Left lung (tissue), 4 donors: ENCODE measurements at regions not wholly inside any gene's neighbourhood (a gene's known extent, or its start where the extent isn't known, plus 50 kb on each side); places are given as distances from the start of the nearest gene placed in this dataset.

ENCODE experiments used
- ATAC-seq: fragments of 200-7000 bp; cut with Tn5 transposase; one replicate; pipeline ENCODE4 v1.9.1; 2020; ENCODE audit warnings: moderate library complexity
- DNase-seq, 4 donors: peaks; one replicate each; pipeline ENCODE4 v3.0.0-alpha.2; 2013 to 2020
- H3K27ac ChIP-seq, 2 donors: fragments of 200-600 bp; sonication (generic) in 1 of 2; one replicate each; pipeline versions ENCODE4 v1.5.0 to v1.8.0; 2020 to 2021
- H3K27me3 ChIP-seq, 2 donors: fragments of 200-600 bp; sonication (generic) in 1 of 2; one replicate each; pipeline versions ENCODE4 v1.5.0 to v1.8.0; 2020 to 2021
- H3K36me3 ChIP-seq, 2 donors: fragments of 200-600 bp; sonication (generic) in 1 of 2; one replicate each; pipeline versions ENCODE4 v1.5.0 to v1.8.0; 2020 to 2021
- H3K4me1 ChIP-seq, 2 donors: fragments of 200-600 bp; one replicate each; pipeline ENCODE4 v1.8.0; 2021
- H3K4me3 ChIP-seq, 2 donors: fragments of 200-600 bp; sonication (generic) in 1 of 2; one replicate each; pipeline versions ENCODE4 v1.5.0 to v1.8.0; 2020 to 2021; ENCODE audit warnings: mild to moderate bottlenecking in 1 of 2
- H3K9me3 ChIP-seq, 2 donors: fragments of 200-600 bp; sonication (generic) in 1 of 2; one replicate each; pipeline versions ENCODE4 v1.5.0 to v1.8.0; 2020 to 2021
- intact Hi-C, 2 donors: fragments of 100-400 bp; cut with DNase I; formaldehyde crosslinking; loops; one replicate each; pipeline versions ENCODE4 v1.11.2 to v1.14.2; 2022
- TF ChIP-seq, protein P1 (sequence below), 2 donors: fragments of 200-600 bp; sonication (generic) in 1 of 2; IDR thresholded peaks; one replicate each; pipeline versions ENCODE4 v1.5.0 to v1.8.0; 2021; ENCODE audit warnings: antibody characterized with exemption in 2 of 2
- donor health status: DM: no; HTN: yes; CAD: no.
- donor health status: DM: no; HTN: no; CAD: no.

DNA sequence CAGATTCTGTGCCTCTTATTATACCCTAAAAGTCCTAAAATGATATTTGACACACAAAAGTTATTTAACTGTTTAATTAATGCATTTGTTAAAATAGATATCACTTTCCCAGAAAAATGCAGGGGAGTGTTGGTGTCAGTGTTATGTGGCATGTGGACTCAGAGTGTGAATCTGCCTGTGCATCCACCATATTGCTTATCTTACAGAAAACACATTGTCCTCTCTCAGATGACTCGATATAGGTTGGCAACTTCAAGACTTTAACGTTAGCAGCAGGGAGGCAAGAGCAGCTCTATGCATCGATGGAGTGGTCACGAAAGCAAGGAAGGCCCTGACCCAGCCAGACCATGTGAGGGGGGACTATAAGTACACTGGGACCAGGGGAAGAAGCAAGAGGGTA is 165.4 kb upstream of the DCBLD2 start:
- Histone ChIP-seq H3K27me3 (no peaks in the 10 kb centered on the region), H3K4me3 (no peak overlapping the region), H3K27ac (no peak overlapping the region), H3K9me3 (no peaks in the 10 kb centered on the region), H3K4me1 (no peaks in the 10 kb centered on the region), H3K36me3 (no peaks in the 10 kb centered on the region)
- ATAC-seq (no peak), DNase-seq (no peak)
- intact Hi-C loops, result no loop called here
- TF ChIP-seq, protein P1, sequence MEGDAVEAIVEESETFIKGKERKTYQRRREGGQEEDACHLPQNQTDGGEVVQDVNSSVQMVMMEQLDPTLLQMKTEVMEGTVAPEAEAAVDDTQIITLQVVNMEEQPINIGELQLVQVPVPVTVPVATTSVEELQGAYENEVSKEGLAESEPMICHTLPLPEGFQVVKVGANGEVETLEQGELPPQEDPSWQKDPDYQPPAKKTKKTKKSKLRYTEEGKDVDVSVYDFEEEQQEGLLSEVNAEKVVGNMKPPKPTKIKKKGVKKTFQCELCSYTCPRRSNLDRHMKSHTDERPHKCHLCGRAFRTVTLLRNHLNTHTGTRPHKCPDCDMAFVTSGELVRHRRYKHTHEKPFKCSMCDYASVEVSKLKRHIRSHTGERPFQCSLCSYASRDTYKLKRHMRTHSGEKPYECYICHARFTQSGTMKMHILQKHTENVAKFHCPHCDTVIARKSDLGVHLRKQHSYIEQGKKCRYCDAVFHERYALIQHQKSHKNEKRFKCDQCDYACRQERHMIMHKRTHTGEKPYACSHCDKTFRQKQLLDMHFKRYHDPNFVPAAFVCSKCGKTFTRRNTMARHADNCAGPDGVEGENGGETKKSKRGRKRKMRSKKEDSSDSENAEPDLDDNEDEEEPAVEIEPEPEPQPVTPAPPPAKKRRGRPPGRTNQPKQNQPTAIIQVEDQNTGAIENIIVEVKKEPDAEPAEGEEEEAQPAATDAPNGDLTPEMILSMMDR (IDR thresholded peaks at IDR 0.05), result no peak

DNA sequence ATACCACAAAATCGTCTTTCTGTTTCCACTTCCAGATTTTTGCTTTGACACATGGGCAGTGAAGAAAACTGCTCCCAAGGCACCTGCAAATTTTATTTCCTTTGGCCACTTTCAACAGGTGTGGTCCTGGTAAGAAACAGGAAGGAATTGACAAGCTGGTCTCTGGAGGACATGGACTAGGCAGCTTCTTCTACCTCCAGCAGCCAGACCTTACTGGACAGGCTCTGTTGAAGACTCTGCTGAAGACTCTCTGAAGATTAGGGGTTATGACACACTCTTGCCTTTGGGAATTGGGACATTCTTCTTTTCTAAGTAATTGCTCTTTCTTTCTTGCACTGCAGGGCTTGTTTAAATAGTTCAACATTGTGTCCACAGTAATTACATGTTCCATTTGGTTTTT is 147.7 kb upstream of the DCBLD2 start:
- TF ChIP-seq, protein P1 (IDR thresholded peaks at IDR 0.05), result no peak
- no peak overlapping the region for H3K4me3 ChIP-seq
- DNase-seq (no peak), ATAC-seq (no peak)
- no peaks in the 10 kb centered on the region for H3K9me3 ChIP-seq
- intact Hi-C loops, result loop anchor here in 1 of 2 donors (10.0 kb wide), 1 partner anchor 46 kb away; no protein-coding TSS in a partner anchor
- no peaks in the 10 kb centered on the region for H3K4me1 ChIP-seq
- no peaks in the 10 kb centered on the region for H3K27me3 ChIP-seq
- no peak overlapping the region for H3K27ac ChIP-seq
- no peaks in the 10 kb centered on the region for H3K36me3 ChIP-seq

DNA sequence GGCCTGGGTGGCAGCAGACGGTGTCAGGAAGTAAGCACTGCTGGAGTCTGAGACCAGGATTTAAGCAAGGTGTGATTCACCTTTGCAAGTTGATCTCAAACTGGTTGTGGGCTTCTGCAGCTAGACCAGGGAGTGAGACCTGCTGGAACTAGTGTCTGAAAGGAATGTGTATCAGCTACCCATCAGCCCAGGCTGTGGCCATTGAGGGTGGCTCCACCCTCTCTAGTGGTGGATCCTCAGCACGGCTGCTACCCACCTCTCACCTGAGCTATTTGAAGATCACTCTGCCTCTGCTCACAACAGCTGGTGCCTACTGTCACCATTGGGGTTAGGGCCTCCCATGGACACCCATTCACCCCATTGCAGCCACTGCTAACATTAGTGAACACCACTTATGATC is 140.3 kb upstream of the DCBLD2 start:
- ATAC-seq, result no peak
- intact Hi-C loops, result loop anchor here in 1 of 2 donors (10.0 kb wide), 1 partner anchor 53 kb away; no protein-coding TSS in a partner anchor
- TF ChIP-seq, protein P1 (IDR thresholded peaks at IDR 0.05), result no peak
- Histone ChIP-seq H3K27ac (no peak overlapping the region), H3K4me1 (no peaks in the 10 kb centered on the region), H3K27me3 (no peaks in the 10 kb centered on the region), H3K9me3 (no peaks in the 10 kb centered on the region), H3K4me3 (no peak overlapping the region), H3K36me3 (no peaks in the 10 kb centered on the region)
- DNase-seq, result no peak

- intact Hi-C loops, result no loop called here
- TF ChIP-seq, protein P1 (IDR thresholded peaks at IDR 0.05), result no peak
- no peak for DNase-seq
Measured at GRCh38 chr3:99031778-99032177, 130.3 kb upstream of the DCBLD2 start.

GRCh38 chr3:99023590-99024192 is 122.2 kb upstream of the DCBLD2 start:
- H3K4me3 ChIP-seq, result no peak overlapping the region
- intact Hi-C loops, result no loop called here
- H3K27me3 ChIP-seq, result no peaks in the 10 kb centered on the region
- TF ChIP-seq, protein P1 (IDR thresholded peaks at IDR 0.05), result peak; percentile 52
- H3K27ac ChIP-seq, result no peak overlapping the region
- ATAC-seq (peak; percentile 70), DNase-seq (peak in 2 of 4 donors; percentile 10 to 31)
- no peaks in the 10 kb centered on the region for H3K4me1 ChIP-seq
- peaks cover 0 to 6% of the 10 kb centered on the region in 2 donors for H3K9me3 ChIP-seq
- no peaks in the 10 kb centered on the region for H3K36me3 ChIP-seq

More at GRCh38 chr3:99031778-99032177, 130.3 kb upstream of the DCBLD2 start:
- Histone ChIP-seq H3K27me3 (no peaks in the 10 kb centered on the region), H3K27ac (no peak overlapping the region), H3K9me3 (peaks cover 0 to 12% of the 10 kb centered on the region in 2 donors), H3K4me1 (no peaks in the 10 kb centered on the region), H3K36me3 (no peaks in the 10 kb centered on the region), H3K4me3 (no peak overlapping the region)
- ATAC-seq, result no peak
